ENCODE measurements at regions not wholly inside any gene's neighbourhood (a gene's known extent, or its start where the extent isn't known, plus 50 kb on each side); places are given as distances from the start of the nearest gene placed in this dataset.
A peak's percentile ranks its signal among the peaks of the same experiment; 100 is the strongest.

DNA sequence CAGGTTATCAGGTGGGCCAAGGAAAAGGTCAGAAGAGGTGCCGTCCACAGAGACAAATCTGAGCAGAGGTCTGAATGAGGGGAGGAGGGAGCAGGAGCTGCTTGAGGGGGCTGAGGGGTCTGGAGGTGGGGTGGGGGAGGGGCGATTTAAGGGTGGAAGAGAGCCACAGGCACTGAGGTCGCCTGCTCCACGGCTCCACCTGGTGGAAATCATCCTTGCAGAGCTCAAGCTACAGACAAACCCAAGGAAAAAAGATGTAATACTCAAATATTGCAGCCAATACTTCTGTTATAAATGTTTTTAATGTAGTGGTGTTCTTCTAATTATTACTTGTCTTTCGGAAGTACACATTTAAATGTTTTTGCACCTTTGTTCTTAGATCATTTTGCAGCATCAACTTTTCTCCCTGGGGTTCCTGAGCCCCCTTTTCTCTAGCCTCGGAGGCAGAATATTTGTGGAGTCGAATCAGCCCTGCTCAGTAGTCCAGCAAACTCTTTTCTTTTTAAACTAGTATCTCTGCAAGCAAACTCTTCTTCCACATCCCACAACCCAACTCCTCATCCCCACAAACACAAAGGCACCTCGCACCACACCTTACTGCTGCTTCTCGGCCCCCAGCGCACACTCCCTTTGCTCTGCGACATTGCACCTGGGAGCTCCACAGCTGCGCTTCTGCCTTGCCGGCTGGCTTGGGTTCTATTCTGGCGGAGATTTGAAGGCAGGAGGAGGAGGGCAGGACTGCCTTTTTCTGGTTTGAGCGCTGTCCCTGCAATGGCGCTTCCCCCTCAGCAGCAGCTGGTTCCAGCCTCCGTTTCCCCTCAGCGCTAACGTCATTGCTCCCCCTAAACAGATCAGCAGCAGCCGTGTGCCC lies 51.0 kb upstream of the TFAP2A start:
- DNase-seq (ENCODE audit: low read depth in 3 of 3) = peak in 1 of 3 experiments; percentile 17
